ENCODE measurements at regions not wholly inside any gene's neighbourhood (a gene's known extent, or its start where the extent isn't known, plus 50 kb on each side); places are given as distances from the start of the nearest gene placed in this dataset.

- no peaks in the 10 kb centered on the region for H3K9me3 ChIP-seq (ENCODE audit: control insufficient read depth, insufficient read depth, low read length)
- H4K20me1 ChIP-seq (ENCODE audit: control insufficient read depth, insufficient read depth, low read depth, low read length) = no peaks in the 10 kb centered on the region
- H3K79me2 ChIP-seq (ENCODE audit: control insufficient read depth, low read length) = no peaks in the 10 kb centered on the region
- no peaks in the 10 kb centered on the region for H3K36me3 ChIP-seq (ENCODE audit: control insufficient read depth, low read length)
- H3K4me1 ChIP-seq (ENCODE audit: control insufficient read depth, low read length) = no peaks in the 10 kb centered on the region
- H3K4me3 ChIP-seq (ENCODE audit: low read length) = no peak overlapping the region
- no peak overlapping the region for H3K4me2 ChIP-seq (ENCODE audit: low read length)
- no peaks in the 10 kb centered on the region for H3F3A ChIP-seq (ENCODE audit: control insufficient read depth, insufficient read depth)
- TF ChIP-seq, protein P1, sequence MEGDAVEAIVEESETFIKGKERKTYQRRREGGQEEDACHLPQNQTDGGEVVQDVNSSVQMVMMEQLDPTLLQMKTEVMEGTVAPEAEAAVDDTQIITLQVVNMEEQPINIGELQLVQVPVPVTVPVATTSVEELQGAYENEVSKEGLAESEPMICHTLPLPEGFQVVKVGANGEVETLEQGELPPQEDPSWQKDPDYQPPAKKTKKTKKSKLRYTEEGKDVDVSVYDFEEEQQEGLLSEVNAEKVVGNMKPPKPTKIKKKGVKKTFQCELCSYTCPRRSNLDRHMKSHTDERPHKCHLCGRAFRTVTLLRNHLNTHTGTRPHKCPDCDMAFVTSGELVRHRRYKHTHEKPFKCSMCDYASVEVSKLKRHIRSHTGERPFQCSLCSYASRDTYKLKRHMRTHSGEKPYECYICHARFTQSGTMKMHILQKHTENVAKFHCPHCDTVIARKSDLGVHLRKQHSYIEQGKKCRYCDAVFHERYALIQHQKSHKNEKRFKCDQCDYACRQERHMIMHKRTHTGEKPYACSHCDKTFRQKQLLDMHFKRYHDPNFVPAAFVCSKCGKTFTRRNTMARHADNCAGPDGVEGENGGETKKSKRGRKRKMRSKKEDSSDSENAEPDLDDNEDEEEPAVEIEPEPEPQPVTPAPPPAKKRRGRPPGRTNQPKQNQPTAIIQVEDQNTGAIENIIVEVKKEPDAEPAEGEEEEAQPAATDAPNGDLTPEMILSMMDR (IDR thresholded peaks at IDR 0.05; ENCODE audit: low read depth, low read length, poor library complexity, severe bottlenecking) = no peak
- no peak for TF ChIP-seq EZH2phosphoT487 (IDR thresholded peaks at IDR 0.05; ENCODE audit: borderline replicate concordance, low read length)
- H3K27ac ChIP-seq (ENCODE audit: low read depth, low read length) = no peak overlapping the region
- peaks cover 5% of the 10 kb centered on the region for H3K27me3 ChIP-seq (ENCODE audit: control insufficient read depth, low read length)
- no peaks in the 10 kb centered on the region for H3K9me2 ChIP-seq (replicated peaks; ENCODE audit: control insufficient read depth, low read length)
Observed at GRCh38 chr1:30153743-30154449, 569.5 kb downstream of the MATN1 start.

GRCh38 chr1:30151826-30152225, 571.6 kb downstream of the MATN1 start:
- Histone ChIP-seq H3K27me3 (ENCODE audit: control insufficient read depth, low read length) (no peaks in the 10 kb centered on the region), H3K27ac (ENCODE audit: low read depth, low read length) (no peak overlapping the region), H3K79me2 (ENCODE audit: control insufficient read depth, low read length) (no peaks in the 10 kb centered on the region), H3K9me2 (replicated peaks; ENCODE audit: control insufficient read depth, low read length) (no peaks in the 10 kb centered on the region), H3K36me3 (ENCODE audit: control insufficient read depth, low read length) (no peaks in the 10 kb centered on the region), H3K4me1 (ENCODE audit: control insufficient read depth, low read length) (no peaks in the 10 kb centered on the region), H3F3A (ENCODE audit: control insufficient read depth, insufficient read depth) (no peaks in the 10 kb centered on the region), H3K4me3 (ENCODE audit: low read length) (no peak overlapping the region), H3K9me3 (ENCODE audit: control insufficient read depth, insufficient read depth, low read length) (no peaks in the 10 kb centered on the region), H4K20me1 (ENCODE audit: control insufficient read depth, insufficient read depth, low read depth, low read length) (no peaks in the 10 kb centered on the region), H3K4me2 (ENCODE audit: low read length) (no peak overlapping the region)
- no peak for TF ChIP-seq EZH2phosphoT487 (IDR thresholded peaks at IDR 0.05; ENCODE audit: borderline replicate concordance, low read length)
- TF ChIP-seq, protein P1 (IDR thresholded peaks at IDR 0.05; ENCODE audit: low read depth, low read length, poor library complexity, severe bottlenecking) = no peak

GRCh38 chr1:30151119-30151518, 572.3 kb downstream of the MATN1 start:
- Histone ChIP-seq H3K36me3 (ENCODE audit: control insufficient read depth, low read length) (no peaks in the 10 kb centered on the region), H3F3A (ENCODE audit: control insufficient read depth, insufficient read depth) (no peaks in the 10 kb centered on the region), H3K9me3 (ENCODE audit: control insufficient read depth, insufficient read depth, low read length) (no peaks in the 10 kb centered on the region), H3K4me2 (ENCODE audit: low read length) (no peak overlapping the region), H4K20me1 (ENCODE audit: control insufficient read depth, insufficient read depth, low read depth, low read length) (no peaks in the 10 kb centered on the region), H3K4me1 (ENCODE audit: control insufficient read depth, low read length) (no peaks in the 10 kb centered on the region), H3K27ac (ENCODE audit: low read depth, low read length) (no peak overlapping the region), H3K27me3 (ENCODE audit: control insufficient read depth, low read length) (no peaks in the 10 kb centered on the region), H3K9me2 (replicated peaks; ENCODE audit: control insufficient read depth, low read length) (no peaks in the 10 kb centered on the region), H3K79me2 (ENCODE audit: control insufficient read depth, low read length) (no peaks in the 10 kb centered on the region), H3K4me3 (ENCODE audit: low read length) (no peak overlapping the region)
- no peak for TF ChIP-seq EZH2phosphoT487 (IDR thresholded peaks at IDR 0.05; ENCODE audit: borderline replicate concordance, low read length)
- TF ChIP-seq, protein P1 (IDR thresholded peaks at IDR 0.05; ENCODE audit: low read depth, low read length, poor library complexity, severe bottlenecking) = no peak
